ENCODE measurements at regions not wholly inside any gene's neighbourhood (a gene's known extent, or its start where the extent isn't known, plus 50 kb on each side); places are given as distances from the start of the nearest gene placed in this dataset.

DNA sequence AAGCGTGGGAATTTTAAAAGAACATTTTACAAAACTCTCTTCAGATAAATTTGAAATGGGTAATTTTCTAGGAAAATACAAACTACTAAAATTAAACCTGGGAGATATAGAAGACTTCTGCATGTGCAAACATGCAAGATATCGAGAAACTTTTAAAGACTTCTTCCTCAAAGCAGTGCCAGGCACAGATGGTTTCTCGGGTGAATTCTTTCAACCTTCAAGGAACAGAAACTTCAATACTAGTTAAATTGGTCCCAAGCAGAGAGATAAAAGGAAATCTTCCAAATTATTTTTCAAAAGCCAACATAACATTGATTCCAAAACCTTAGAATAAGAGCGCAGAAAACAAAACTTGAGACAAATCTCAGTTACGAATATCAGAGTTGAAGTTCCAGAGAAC is 732.7 kb downstream of the PDCD6IP start:
- TF ChIP-seq CTCF (IDR thresholded peaks at IDR 0.05) (no peak), POLR2A (IDR thresholded peaks at IDR 0.05) (no peak)

All from Peyer's patch (tissue), 4 donors.